GF-D8 (cell line): ENCODE measurements at regions not wholly inside any gene's neighbourhood (a gene's known extent, or its start where the extent isn't known, plus 50 kb on each side); places are given as distances from the start of the nearest gene placed in this dataset.

Experiments
- DNase-seq: peaks from one replicate; lab custom pipeline; 2025; lab: John Stamatoyannopoulos, UW

- DNase-seq: no peak
Measured at GRCh38 chr14:53356361-53357150, 203.4 kb upstream of the DDHD1 start.

DNA sequence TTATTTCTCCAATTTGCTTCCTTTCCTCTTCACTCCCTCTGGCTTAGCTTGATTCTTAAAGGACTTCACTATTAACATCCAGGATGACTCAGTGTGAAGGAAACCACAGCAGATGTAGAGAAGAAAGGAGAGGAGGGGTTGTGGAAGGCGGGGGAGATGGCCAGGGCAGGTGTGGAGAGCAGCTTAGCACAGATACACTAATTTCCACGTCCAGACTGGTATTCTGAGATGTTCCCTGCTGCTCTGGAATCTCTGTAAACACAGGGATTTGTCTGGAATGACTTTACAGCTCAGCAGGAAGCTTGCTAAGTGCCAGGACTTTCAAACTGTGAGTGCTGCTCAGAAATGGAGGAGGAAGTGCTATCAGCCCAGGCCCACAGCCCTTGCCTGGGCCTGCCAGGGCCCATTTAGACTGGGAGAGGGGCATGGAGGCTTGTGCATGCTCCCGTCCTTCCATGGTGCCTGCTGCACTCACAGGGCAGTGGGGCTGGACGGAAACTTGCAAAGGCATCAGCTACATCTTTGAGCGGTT lies 202.5 kb upstream of the DDHD1 start:
- no peak for DNase-seq

GRCh38 chr14:53354336-53354735 lies 201.2 kb upstream of the DDHD1 start:
- DNase-seq: no peak

GRCh38 chr14:53350866-53351265 lies 197.7 kb upstream of the DDHD1 start:
- DNase-seq: no peak

- no peak for DNase-seq
Measured at GRCh38 chr14:53350429-53350828, 197.3 kb upstream of the DDHD1 start.

GRCh38 chr14:53346988-53347387 lies 193.9 kb upstream of the DDHD1 start:
- no peak for DNase-seq

DNA sequence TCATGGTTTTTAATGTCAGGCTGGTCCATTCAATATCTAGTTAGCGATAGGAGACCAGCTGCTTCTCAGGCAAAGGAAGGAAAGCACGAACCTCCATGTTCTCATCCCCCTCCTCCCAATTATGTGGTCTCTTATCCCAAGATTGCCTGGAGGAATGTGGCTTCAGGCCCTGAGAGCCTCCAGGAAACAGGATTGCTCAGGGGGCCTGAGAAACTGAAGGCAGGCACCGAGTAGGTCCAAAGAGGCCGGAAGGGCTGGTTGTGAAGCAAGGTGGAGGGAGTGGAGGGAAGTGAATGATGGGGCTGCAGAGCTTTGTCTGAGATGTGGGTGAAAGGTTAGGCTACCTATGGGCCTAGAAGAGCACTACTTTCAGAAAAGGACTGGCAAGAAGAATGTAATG lies 188.2 kb upstream of the DDHD1 start:
- no peak for DNase-seq

GRCh38 chr14:53338192-53338591 lies 185.1 kb upstream of the DDHD1 start:
- no peak for DNase-seq

DNA sequence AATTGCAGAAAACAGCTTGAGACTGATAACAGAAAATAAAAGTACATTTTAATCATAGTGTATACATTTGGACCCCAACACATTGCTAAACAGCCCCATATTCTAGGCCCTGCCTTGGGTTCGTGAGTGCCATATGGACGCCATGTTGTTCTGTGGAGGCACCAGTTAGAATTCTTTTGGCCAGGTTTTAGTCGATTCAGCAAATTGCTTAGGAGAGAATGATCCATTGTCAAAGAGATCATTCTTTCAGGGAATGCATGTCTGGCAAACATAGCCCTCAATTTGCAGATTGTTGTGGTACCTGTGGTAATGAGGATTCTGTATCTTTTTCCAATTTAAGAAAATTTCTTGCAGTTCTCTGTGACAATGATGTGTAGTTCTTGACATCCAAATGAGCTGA lies 183.6 kb upstream of the DDHD1 start:
- DNase-seq: no peak

DNA sequence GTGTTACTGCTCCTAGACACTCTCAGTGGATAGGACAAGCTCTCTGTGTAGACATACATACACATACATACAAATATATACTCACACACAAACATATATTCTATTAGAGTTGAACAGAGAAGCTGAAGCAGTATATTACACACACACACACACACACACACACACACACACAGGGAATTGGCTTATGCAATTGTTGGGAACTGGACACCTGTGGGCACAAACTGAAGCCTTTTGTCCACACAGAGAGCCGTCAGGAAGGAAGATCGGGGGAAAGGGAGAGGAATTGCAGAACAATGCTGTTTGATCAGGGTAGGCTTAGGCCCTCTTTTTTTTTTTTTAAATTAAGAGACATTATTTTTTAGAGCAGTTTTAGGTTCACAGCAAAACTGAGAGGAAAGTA lies 180.7 kb upstream of the DDHD1 start:
- no peak for DNase-seq

DNA sequence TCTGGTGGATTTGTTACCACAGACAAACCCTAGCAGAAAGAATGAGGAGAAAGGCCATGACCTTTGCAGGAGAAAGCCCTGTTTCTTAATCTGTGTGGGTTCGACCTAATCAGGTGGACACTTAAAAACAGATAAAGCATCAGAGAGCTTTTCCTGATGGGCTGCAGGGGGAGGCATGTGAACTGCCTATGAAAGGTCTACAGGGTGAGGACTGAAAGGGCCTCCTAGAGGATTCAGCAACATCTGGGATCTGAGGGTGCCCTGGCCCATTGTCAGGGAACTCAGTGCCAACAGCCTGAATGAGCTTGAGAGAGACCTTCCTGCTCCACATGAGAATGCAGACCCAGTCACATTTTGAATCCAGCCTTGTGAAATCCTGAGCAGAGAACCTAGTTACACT lies 178.8 kb upstream of the DDHD1 start:
- no peak for DNase-seq

DNA sequence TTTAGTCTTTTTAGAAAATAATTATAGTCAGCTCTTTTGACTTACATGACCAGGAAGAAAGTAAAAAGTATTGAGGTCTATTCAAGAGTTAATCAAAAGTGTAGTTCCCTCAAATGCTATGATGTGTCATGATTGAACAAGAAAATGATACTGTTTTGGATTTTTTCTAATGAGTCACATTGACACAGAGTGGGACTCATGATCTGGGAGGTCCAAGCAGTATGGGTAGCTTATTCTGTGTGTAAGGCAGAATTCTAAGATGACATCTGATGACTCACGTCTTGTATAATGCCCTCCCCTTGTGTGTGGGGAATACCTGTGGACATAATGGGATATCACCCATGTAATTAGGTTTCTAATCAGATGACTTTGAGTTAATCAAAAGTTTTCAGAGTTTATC lies 178.1 kb upstream of the DDHD1 start:
- DNase-seq: no peak

GRCh38 chr14:53330441-53330840 lies 177.3 kb upstream of the DDHD1 start:
- DNase-seq: no peak

DNA sequence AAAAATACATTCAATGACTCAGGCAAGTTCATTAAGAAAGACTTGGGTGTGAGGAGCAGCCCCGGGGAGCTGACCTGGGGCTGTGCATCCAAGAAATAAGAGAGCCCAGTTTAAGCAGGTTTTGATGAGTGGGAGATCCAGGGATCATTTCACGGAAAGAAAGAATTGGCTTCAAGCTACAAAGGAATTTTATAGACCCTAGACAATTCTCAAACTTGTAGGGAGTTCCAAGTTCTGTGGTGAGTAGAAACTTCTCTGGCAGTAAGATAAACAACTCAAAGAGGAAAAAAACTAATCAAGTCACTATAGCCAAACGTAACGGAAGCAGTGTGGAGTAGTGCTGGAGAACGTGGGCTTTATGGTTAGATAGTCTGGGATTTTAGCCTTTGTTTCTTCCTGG lies 175.7 kb upstream of the DDHD1 start:
- no peak for DNase-seq

GRCh38 chr14:53327716-53328115 lies 174.6 kb upstream of the DDHD1 start:
- no peak for DNase-seq

DNA sequence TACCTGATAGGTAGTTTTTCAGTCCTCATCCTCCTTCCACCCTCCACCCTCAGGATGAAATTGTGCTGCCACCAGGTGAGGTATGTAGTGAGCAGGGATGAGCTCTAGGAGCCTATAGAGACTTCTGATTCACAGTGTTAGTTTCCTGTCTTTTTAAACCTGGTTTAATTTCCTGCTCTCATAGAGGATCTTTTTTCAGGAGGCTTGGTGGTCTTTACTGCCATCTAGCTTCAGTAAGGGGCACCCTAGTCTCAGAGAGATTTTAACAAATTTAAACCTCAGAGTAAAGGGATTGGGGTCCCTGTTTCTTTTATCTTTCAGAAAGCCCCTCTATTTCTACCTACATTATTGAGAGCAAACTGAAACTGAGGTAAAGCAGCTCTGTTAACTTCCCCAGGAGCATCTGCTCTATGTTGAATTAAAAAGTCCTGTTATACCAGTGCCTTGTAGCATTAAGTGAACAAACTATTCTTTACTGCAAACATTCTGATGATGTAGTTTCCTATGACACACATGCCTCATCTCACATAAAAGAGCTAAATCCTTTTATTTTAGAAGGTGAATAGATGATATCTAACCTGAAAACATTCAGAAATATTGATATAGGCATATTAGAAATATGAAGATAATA lies 172.2 kb upstream of the DDHD1 start:
- no peak for DNase-seq

GRCh38 chr14:53316504-53316903 lies 163.4 kb upstream of the DDHD1 start:
- no peak for DNase-seq

GRCh38 chr14:53310412-53310811 lies 157.3 kb upstream of the DDHD1 start:
- DNase-seq: no peak

DNA sequence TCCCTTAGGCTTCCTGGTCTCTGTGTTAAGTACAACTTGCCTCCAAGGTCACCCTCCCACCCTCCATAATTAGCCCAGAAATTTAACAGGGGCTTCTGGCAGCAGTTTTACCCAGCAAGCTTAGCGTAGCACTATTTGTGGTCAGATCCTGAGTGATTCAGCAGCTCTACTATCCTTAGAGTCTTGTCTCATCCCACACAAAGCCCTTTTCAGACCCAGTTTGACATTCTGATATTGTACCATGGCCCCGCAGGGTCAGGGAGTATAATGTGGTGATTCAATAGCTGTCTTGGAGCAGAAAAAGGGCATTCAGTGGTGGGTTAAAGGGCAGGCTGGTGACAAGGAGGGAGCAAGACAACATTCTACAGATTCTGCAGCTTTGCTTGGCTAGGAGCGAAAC lies 153.8 kb upstream of the DDHD1 start:
- DNase-seq: no peak

GRCh38 chr14:53306267-53306721 lies 153.2 kb upstream of the DDHD1 start:
- no peak for DNase-seq

GRCh38 chr14:53304726-53305381 lies 151.7 kb upstream of the DDHD1 start:
- no peak for DNase-seq

GRCh38 chr14:53295985-53296582 lies 143.0 kb upstream of the DDHD1 start:
- DNase-seq: no peak

DNA sequence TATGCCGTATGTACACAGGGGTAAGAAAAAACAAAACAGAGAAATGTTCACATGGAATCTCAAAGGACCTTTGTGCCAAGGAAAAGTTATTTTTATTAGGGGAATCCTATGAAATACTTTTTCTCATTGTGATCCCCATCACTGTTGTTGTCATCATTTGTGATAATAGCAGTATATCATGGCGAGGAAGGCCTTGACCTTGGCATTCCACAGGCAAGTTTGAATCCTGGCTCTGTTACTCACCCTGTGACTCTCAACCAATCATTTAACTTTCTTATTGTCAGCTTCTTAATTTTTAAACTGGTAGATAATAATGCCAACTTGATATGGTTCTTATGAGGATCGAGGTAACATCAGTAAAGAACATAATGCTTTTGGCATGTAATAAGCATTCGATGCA lies 142.2 kb upstream of the DDHD1 start:
- no peak for DNase-seq
